ENCODE measurements at regions not wholly inside any gene's neighbourhood (a gene's known extent, or its start where the extent isn't known, plus 50 kb on each side); places are given as distances from the start of the nearest gene placed in this dataset.

DNA sequence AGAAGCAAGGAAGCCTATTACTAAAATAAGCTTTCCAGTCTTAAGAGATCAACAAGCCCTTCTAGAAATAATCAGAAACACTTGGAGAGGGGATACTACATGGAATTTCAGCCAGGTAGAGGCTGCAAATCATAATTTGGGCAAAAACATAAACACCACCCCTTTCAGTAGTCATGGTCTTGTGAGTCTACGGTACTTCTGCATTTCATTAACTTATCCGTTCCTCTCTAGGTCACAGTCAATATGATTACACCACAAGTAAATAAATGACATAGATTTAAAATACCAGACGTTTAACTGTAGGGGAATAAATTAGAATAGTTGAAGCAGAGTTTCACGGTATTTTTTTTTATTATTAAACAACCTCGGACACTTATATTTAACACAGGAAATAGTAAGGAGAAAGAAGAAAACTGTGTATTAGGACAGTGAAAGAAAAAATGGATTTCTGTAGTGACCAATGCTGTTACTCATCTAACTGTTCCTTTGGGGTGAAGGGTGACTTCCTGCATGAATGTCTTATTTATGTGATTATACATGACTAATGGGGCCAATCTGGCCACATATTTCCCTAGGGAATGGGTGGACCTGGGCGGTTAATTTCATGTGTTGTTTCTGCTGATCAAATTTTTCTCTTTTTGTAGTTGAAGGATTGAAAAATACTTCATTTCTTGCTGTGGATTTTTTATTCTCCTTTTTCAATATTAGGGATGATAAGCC is 456.6 kb upstream of the UBE2E3 start:
- DNase-seq: no peak

DNA sequence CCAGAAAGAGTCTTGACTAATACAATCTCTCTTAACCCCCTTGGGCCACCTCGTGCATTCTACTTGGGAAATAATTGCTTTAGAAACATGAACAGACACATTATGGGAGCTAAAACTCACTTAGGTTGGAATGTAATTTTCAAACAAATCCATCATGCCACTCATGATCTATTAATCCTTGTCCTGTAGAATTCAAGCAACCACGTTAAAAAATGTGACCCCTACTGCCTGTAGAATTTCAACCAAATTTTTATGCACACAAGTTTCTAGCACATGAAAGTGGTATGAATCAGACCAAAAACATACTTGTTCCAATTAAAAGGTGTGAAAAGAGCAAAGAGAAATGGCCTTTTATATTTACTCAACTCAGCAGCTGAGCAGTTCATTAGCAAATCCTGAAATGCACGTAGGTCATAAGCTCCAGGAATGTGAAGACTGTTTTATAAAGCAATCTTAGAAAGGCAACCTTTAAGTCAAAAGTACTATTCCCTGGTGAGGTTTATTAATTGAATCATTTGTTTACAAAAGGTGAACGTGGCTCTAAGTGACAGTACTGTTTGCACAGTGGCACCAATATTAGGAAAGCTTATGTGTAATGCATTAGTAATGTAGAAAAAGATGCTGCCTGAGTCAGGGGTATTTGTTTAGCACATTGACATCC is 459.4 kb upstream of the UBE2E3 start:
- DNase-seq: no peak

DNA sequence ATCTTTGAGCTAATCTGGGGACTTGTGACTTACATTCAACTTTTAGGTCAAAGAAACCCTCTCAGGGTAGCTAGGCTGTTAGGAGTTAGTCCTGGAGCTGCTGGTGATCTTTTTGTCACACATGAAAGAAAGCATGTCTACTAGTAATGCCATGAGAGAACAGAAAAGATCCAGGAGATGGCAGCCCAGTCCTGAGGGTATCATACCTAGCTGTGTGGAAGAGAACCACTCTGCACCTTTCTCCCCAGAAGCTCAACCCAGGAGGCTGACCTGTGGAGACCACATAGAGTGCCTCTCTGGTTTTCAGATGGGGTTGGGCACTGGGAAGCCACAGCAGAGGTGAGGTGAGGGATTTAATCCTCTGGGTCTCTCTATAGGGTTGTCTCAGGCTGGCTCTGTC is 460.2 kb upstream of the UBE2E3 start:
- DNase-seq: no peak

DNA sequence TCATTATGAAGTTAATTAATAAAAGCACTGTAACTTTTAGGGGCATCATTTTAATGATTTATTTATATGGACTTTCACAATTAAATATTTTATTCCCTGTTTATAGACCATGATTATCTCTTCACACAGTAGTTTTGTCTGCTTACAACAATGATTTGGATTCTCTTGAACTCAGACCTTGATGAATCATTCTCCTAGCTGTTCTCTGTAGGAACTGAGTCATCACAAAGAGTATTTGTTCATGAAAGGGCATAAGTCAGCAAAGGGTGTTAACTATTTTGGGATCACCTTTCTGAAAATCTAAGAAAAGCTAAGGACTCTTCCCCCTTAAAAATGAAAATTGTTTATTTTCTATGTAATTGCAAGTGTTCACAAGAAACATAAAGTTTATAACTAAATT is 461.1 kb upstream of the UBE2E3 start:
- DNase-seq: no peak

DNA sequence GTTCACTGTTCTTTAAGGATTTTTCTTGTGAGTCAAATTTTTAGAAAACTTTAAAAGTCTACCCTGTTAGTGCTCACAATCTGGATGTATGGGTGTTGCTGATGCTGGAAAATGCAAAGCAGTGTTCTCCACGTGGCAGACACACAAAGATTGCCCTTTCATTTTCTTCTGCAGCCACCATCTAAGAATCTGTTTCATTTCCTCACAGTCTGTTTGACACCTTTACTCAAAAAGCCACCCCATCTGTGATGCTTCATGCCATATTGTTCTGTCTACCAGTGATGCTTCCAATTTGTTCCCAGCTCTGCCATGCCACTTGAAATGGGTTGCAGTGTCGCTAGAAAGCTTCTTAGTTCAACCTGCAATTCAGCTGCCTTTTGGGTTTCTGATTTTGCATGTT is 464.2 kb upstream of the UBE2E3 start:
- DNase-seq: no peak

DNA sequence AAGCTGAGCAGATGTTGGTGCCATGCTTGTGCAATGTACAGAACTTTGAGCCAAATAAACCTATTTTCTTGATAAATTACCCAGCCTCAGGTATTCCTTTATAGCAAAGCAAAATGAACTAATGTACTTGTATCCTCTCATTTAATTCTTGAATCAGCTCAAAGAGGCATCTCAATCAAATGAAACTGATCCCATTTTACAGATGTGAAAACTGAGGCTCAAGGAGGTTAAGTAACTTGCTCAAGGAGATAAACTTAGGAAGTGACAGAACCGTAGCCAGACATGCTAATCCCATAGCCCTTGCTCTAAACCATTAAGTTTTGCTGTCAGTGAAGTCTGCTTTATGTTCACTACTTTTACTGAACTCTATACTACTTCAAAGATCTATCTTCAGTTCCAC is 467.0 kb upstream of the UBE2E3 start:
- DNase-seq: no peak

DNA sequence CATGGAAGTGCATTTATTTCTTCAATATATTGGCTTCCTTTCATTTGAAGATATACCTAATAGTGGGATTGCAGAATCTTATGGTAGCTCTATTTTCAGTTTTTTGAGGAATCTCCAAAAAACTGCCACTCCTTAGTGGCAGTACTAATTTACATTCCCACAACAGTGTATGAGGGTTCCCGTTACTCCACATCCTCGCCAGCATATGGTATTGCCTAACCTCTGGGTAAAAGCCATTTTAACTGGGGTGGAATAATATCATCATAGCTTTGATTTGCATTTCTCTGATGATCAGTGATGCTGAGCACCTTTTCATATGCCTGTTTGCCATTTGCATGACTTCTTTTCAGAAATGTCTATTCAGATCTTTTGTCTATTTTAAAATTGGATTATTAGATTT is 471.9 kb upstream of the UBE2E3 start:
- DNase-seq: no peak

DNA sequence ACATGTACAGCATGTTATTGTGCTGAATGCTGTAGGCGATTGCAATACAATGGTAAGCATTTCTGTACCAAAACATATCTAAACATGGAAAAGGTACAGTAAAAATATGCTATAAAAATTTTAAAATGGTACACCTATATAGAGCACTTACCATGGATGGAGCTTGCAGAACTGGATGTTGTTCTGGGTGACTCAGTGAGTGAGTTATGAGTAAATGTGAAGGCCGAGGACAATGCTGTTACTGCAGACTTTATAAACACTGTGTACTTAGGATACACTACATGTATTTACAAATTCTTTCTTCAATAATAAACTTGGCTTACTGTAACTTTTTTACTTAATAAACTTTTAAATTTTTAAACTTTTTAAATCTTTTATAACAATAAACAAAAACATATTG is 473.4 kb upstream of the UBE2E3 start:
- DNase-seq: no peak

DNA sequence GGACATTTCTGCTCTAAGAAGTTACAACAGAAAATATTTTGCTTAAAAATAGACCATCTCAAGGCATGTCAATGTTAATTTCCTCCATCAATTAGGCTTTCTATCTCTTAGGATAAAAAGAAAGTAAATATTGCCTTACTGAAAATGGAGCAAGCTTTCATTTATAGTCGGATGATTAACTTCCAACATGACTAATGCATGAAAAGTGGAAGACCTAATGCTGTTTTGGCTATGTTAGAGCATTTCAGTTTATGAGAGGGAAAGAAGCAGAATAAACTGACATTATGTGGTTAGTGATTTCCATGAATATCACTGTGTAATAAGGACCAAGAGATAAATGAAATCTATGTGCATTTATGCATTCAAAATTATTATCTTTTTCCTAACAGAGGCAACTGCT is 475.2 kb upstream of the UBE2E3 start:
- no peak for DNase-seq

DNA sequence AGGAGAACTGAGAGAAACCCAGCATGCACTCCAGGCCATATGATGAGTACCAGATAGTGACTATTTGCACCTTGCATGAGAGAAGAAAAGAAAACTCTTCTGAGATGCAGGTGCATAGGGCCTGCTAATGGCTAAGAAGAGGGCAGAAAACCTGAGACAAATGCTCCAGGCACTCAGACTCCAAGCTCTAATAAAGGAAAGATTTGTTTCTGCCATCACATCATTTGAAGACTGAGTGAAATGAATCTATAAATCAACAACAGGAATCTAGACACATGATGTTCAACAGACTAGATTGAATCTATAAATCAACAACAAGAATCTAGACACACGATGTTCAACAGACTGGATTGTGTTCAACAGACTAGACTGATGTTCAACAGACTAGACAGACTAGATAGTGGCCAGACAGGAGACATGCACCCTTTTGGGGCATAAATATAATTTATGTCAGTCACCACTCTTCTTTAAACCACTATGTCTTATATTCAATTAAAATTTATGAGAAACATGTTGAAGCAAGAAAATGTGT is 482.7 kb upstream of the UBE2E3 start:
- DNase-seq: no peak

DNA sequence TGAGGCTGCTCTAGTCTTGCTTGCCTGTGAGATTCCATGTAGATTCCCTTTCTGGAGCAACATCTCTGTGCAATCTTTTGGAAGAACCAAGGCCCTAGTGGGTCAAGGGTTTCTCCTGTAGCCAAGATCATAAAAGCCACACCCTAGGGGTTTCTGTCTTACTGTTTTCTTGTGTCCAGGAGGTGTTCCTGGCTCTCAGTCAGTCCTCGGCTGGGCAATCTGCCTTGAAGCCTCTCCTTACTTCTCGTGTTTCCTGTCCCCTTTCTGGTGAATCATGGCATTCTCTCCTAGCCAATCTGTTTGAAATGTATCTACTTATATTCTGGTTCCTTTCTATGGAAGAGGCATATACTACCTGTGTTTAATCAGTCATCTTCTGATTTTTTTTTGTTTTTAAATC is 484.8 kb upstream of the UBE2E3 start:
- no peak for DNase-seq

DNA sequence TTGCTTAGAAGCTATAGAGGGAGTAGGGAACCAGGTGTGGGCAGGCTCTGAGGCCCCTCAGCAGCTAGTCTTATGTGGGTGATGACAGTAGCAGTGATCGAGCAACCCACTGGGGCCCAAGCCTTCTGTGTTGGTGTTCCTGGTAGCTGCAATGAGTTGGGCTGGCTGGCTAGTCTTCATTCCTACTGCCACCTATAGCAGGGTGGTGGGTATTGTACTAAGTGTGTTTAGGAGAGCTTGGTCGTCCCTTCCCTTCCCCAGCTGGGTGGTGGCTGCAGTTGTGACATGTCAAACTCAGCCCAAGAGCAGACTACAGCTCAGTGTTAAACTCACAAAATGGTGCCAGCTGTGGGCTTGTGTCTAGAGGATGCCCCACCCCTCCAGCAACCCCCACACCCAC is 486.1 kb upstream of the UBE2E3 start:
- no peak for DNase-seq

DNA sequence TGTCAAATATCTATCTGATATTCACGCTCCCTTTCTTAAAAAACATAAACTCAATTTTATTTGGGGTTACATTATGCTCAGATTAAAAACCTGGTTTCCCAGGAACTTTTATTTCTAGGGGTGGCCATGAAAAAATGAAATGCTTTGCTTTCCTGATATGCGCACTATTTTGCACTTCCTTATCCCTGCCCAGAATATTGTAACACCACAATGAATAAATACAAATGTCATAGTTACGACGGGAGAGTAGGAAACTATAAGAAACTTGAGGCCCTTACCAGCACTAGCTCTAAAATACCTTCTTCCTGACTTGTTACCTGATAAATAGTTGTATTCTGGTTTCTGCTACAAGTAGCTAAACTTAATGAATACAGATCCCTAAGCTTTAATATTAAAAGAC is 475.6 kb upstream of the CWC22 start:
- no peak for DNase-seq

DNA sequence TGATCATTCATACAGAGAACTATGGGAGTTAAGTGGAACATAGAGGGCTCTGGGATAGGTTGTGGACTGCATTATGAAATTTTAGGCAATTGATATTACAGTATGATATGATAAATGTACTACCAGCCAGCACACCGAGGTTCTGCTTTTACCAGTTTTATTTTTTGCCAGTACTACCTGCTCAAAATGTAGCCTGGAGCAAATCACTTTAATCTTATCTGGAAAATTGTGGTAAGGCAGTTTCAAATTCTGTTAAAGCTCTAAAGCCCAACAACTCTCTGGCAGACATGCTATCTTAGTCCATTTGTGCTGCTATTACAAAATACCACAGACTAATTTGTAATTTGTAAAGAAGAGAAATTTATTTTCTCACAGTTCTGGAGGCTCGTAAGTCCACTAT is 474.9 kb upstream of the CWC22 start:
- DNase-seq: no peak

DNA sequence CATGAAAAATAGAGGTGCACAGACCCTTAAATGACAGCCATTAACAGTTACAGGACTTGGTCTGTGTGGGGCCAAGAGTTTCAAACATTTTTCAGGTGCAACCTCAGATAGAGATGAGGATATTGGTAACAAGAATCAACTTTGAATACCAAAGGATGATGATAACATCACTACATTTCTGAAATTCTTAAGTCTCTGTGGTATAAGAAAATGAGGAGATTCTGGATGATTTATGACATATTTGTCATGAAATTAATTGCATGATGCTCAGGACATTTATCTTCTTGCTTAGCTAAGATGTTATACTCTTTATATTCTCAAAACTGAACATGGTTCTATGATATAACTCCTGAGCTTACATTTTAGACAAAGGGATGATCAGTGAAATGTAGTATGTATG is 471.8 kb upstream of the CWC22 start:
- DNase-seq: no peak

DNA sequence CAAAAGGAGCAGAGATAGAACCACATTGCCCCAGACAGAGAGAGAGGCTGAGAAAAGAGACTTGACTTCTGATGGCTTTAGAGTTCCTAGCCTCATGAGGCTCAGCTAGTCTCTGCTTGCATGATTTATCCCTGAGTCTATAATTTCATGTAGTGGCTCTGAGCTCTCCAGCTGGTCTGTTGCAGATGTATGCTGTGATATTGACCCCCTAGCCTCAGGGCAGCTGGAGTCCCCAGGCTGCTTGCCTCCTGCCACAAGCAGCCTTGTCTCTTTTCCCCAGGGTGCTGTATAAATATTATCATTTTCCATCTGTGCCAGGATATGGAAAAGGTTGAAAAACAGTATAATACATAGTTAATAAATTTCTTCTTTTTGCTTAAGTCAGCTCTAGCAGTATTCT is 467.6 kb upstream of the CWC22 start:
- peak; percentile 23 for DNase-seq

DNA sequence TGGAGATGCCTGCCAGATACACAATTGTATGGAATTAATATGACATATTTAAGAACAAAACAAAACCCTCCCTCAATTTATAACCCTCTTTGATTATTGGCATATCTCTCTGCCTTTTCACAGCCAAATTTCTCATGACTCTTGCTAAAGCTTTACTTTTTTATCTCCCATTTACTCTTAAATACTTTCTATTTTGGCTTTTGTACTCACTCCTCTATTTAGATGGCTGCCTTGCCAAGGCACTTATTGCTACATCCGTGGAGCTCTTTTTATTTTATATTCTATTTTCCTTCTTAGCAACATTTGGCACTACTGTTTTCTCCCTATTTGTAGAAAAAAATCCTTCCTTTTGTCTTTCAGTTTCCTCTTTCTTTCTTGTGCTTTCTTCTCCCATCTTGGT is 466.4 kb upstream of the CWC22 start:
- no peak for DNase-seq

DNA sequence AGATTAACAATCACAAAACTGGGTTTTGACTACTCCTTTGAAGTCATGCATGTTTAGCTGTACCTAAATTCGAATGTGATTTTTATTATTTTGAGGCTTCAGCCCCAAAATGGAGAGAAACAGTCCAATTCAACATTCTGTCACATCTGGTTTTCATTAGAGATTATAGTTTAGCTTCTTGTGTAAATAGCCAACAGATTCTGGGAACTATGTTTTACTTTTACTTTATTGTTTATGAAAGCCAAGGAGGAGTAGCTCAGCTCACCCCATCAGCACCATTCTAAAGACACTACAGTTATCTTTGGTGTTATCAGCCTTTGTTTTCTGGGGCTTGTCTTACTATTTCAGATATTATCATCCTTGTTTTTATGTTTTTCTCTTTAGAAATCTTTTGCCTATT is 465.0 kb upstream of the CWC22 start:
- no peak for DNase-seq

DNA sequence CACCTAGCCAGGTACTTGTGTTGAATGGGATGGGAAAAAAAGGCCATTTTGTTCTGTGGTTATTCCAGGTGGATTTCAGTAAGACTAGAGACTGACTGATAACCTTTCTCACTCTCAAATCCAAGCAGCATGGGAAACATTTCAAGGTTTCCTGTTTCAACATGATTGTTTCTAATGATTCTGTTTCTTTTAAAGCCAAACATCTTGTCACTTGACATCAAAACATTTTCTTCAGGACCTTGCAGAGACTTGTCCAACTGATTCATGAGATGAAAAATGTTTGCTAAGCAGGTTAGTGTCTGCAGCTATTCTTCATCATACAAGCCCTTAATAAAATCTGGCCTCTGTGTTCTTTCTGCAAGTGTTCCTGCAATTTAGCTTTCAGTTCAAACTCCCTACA is 456.5 kb upstream of the CWC22 start:
- DNase-seq: no peak

DNA sequence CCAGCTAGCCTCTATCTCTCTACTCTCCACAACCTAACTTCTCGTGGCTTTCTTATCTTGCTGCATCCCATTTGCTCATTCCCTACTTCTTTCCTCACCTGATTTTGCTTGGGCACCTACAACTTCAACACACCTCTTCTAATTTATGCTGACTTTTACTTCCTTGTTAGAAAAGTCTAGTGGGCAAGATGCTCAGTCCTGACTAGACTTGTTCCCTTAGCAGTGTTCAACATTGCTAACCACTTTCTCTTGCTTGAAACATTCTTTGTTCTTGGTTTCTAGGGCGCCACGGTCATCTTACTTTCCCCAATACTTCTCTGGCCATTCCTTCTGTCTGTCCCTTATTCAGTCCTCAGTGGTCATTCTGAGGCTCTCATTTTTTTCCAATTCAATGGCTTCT is 454.7 kb upstream of the CWC22 start:
- DNase-seq: no peak

DNA sequence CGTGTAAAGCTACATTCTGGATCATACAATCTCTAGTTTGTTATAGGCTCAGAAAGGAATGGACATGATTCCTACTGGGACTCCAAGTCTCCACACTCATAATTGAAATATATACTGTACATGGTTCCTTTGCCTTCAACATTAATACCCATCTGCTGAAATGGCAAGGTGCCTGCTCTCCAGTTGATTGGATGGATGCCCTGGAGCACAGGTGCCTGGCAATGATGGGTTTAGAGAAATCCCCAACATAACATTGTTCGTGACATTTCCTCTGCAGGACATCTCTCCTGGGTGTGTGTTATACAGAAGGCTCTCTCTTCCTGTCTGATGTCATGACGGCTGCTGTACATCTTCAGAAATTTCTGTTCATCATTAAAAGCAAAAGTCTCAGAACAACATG is 449.7 kb upstream of the CWC22 start:
- peak; percentile 68 for DNase-seq

DNA sequence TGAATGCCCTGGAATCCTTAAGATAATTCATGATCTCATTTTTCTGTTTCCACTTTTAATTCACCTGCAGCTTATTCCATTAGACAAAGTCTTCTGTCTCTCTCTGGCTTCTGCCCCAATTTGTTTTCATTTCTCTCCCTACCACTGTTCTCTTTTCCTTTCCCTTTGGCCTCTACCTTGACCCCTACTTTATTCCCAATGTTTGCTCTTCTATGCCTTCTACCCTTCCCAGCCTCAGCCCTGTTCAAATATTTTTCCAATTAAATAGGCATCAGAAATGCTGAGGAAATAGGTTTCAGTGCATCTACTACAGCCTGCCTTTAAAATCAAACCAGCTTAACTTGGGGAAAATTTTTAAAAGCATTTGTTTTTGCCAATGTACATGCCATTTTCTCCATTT is 443.7 kb upstream of the CWC22 start:
- no peak for DNase-seq

DNA sequence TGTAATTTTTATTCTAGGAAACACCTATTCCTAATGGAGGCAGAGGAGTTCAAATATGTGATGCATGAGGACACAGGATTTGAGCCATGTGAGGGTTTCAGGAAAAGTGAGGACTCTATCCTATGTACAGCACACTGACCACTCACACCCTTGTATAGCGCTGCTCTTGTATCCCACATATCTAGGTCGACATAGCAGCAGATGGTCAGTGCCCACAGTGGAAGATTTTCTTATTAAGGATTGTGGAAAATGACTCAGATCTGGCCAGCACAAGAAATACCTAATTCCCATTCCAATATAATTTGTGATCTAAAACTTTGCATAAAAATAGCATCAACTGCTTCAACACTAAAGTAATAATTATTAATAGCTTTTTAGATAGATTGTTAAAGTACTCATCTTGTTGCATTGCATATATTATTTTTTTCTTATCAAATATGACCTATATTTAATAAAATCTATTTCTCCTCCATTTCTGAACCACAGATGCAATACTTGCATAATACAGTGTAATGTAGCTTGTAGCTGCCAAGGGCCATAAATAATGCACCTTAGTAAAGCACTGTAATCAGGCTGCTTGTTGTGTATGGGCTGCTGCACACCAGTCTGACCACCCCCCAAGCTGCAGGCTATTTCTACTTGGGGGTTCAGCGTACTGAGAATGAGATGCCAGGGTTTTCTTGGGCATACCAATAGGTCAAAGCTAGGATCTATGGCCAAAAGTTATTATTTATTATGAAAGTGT is 442.2 kb upstream of the CWC22 start:
- DNase-seq: no peak

DNA sequence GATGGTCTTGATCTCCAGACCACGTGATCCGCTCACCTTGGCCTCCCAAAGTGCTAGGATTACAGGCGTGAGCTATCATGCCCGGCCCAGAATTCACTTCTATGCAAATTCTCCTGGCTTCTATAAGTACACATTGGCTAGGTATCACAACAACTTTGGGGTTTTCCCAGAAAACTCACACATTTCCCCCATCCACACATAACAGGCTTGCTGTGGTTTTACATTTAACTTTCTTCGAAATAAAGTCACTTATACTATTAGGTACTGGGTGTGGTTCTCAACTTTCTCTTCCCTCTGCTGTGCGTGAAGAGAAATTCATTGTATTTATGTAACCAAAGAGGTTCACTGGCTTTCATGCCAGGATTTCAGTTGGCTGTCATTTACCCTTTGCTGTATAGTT is 439.4 kb upstream of the CWC22 start:
- no peak for DNase-seq
